ENCODE measurements at regions not wholly inside any gene's neighbourhood (a gene's known extent, or its start where the extent isn't known, plus 50 kb on each side); places are given as distances from the start of the nearest gene placed in this dataset.

GRCh38 chr2:4174796-4175195 lies 471.4 kb downstream of the DCDC2C start:
- DNase-seq (ENCODE audit: low spot score in 2 of 2): no peak
- TF ChIP-seq POLR2A (IDR thresholded peaks at IDR 0.05) (no peak), POLR2AphosphoS5 (IDR thresholded peaks at IDR 0.05) (no peak), CTCF (IDR thresholded peaks at IDR 0.05) (no peak)
- no peaks in the 10 kb centered on the region for H3K27me3 ChIP-seq
- H3K4me1 ChIP-seq: no peaks in the 10 kb centered on the region
- H3K4me3 ChIP-seq: no peak overlapping the region
- H3K36me3 ChIP-seq: no peaks in the 10 kb centered on the region
- H3K27ac ChIP-seq: no peak overlapping the region
- peaks cover 8 to 61% of the 10 kb centered on the region in 2 donors for H3K9me3 ChIP-seq
- intact Hi-C loops (cut with DNase I; ENCODE audit: low total_unique reads): loop anchor here (5.0 kb wide), 1 partner anchor 307 kb away; no protein-coding TSS in a partner anchor

GRCh38 chr2:4175343-4175742 lies 472.0 kb downstream of the DCDC2C start:
- no peaks in the 10 kb centered on the region for H3K36me3 ChIP-seq
- no peak for DNase-seq (ENCODE audit: low spot score in 2 of 2)
- intact Hi-C loops (cut with DNase I; ENCODE audit: low total_unique reads): loop anchor here (5.0 kb wide), 1 partner anchor 308 kb away; no protein-coding TSS in a partner anchor
- TF ChIP-seq POLR2A (IDR thresholded peaks at IDR 0.05) (no peak), POLR2AphosphoS5 (IDR thresholded peaks at IDR 0.05) (no peak), CTCF (IDR thresholded peaks at IDR 0.05) (no peak)
- no peak overlapping the region for H3K27ac ChIP-seq
- H3K4me3 ChIP-seq: no peak overlapping the region
- H3K9me3 ChIP-seq: peaks cover 8 to 61% of the 10 kb centered on the region in 2 donors
- H3K4me1 ChIP-seq: no peaks in the 10 kb centered on the region
- H3K27me3 ChIP-seq: no peaks in the 10 kb centered on the region

- no peaks in the 10 kb centered on the region for H3K4me1 ChIP-seq
- H3K36me3 ChIP-seq: no peaks in the 10 kb centered on the region
- H3K27ac ChIP-seq: no peak overlapping the region
- H3K9me3 ChIP-seq: peaks cover 0 to 20% of the 10 kb centered on the region in 2 donors
- H3K4me3 ChIP-seq: no peak overlapping the region
- DNase-seq (ENCODE audit: low spot score in 2 of 2): no peak
- no peaks in the 10 kb centered on the region for H3K27me3 ChIP-seq
- TF ChIP-seq POLR2AphosphoS5 (IDR thresholded peaks at IDR 0.05) (no peak), POLR2A (IDR thresholded peaks at IDR 0.05) (no peak), CTCF (IDR thresholded peaks at IDR 0.05) (no peak)
- intact Hi-C loops (cut with DNase I; ENCODE audit: low total_unique reads): no loop called here
Observed at GRCh38 chr2:4180631-4181030, 477.3 kb downstream of the DCDC2C start.

DNA sequence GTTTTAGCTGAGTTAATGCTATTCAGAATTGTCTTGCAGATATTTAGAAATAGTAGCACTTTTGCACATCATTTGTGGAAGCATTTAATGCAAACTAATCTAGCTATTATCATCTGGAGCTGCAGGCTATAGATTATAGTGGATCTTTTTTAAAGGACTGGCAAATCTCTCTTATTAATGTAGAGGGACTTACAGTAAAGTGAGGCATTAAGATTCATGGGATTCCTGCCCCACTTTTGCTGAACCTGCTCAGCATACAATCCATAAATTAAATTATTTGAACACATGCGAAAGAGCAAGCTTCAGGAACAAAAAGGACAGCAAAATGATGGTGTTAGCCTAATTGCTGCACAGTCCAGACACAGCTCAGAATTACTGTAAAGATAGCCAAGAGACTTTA lies 477.7 kb downstream of the DCDC2C start:
- Histone ChIP-seq H3K4me3 (no peak overlapping the region), H3K9me3 (peaks cover 0 to 16% of the 10 kb centered on the region in 2 donors), H3K27me3 (no peaks in the 10 kb centered on the region), H3K4me1 (no peaks in the 10 kb centered on the region), H3K27ac (no peak overlapping the region), H3K36me3 (no peaks in the 10 kb centered on the region)
- intact Hi-C loops (cut with DNase I; ENCODE audit: low total_unique reads): no loop called here
- DNase-seq (ENCODE audit: low spot score in 2 of 2): no peak
- TF ChIP-seq CTCF (IDR thresholded peaks at IDR 0.05) (no peak), POLR2AphosphoS5 (IDR thresholded peaks at IDR 0.05) (no peak), POLR2A (IDR thresholded peaks at IDR 0.05) (no peak)

DNA sequence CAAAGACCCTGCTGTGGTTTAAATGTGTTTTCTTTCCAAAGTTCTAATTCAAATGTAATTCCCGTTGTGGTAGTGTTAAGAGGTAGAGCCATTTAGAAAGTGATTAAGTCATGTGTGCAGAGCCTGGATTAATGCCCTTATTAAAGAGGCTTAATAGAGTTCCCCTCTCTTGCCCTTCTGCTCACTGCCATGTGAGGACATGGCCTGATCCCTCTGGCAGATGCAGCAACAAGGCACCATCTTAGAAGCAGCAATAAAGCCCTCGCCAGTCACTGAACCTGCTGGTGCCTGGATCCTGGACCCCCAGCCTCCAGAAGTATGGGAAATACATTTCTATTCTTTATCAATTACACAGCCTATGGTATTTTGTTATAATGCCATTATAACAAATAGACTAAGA lies 485.2 kb downstream of the DCDC2C start:
- Histone ChIP-seq H3K4me1 (no peaks in the 10 kb centered on the region), H3K27ac (no peak overlapping the region), H3K27me3 (no peaks in the 10 kb centered on the region), H3K36me3 (no peaks in the 10 kb centered on the region), H3K9me3 (no peaks in the 10 kb centered on the region), H3K4me3 (no peak overlapping the region)
- intact Hi-C loops (cut with DNase I; ENCODE audit: low total_unique reads): no loop called here
- DNase-seq (ENCODE audit: low spot score in 2 of 2): no peak
- TF ChIP-seq POLR2AphosphoS5 (IDR thresholded peaks at IDR 0.05): no peak
- TF ChIP-seq POLR2A (IDR thresholded peaks at IDR 0.05): no peak
- TF ChIP-seq CTCF (IDR thresholded peaks at IDR 0.05): no peak

All from breast epithelium (tissue), 4 donors.